Pancreas (tissue), 10 donors: ENCODE measurements at regions not wholly inside any gene's neighbourhood (a gene's known extent, or its start where the extent isn't known, plus 50 kb on each side); places are given as distances from the start of the nearest gene placed in this dataset.

Source experiments
- ATAC-seq, 4 donors: fragments of 200-7000 bp; cut with Tn5 transposase; one replicate each; pipeline versions ENCODE4 v1.8.0 to v1.9.1; 2020; ENCODE audit warnings: mild to moderate bottlenecking in 4 of 4, moderate library complexity in 4 of 4
- DNase-seq, 6 donors: peaks; one replicate each; pipeline ENCODE4 v3.0.0-alpha.2; 2020
- FAIRE-seq: peaks from 2 replicates; lab custom pipeline; 2012; peaks lifted over from hg19 to GRCh38; lab: Jason Lieb, UNC
- H3K27ac ChIP-seq, 4 donors: fragments of 200-600 bp; sonication (generic); 1 replicate in 3 of 4; 2 replicates in 1 of 4; pipeline versions ENCODE4 v1.5.0 to v1.8.0; 2020
- H3K27me3 ChIP-seq, 4 donors: fragments of 200-600 bp; one replicate each; pipeline ENCODE4 v1.8.0; 2021
- H3K36me3 ChIP-seq, 3 donors: fragments of 200-600 bp; sonication (generic) in 1 of 3; one replicate each; pipeline versions ENCODE4 v1.5.0 to v1.8.0; 2020 to 2021
- H3K4me1 ChIP-seq, 3 donors: fragments of 200-600 bp; one replicate each; pipeline ENCODE4 v1.8.0; 2021
- H3K4me3 ChIP-seq, 4 donors: fragments of 200-600 bp; sonication (generic) in 2 of 4; one replicate each; pipeline versions ENCODE4 v1.5.0 to v1.8.0; 2020 to 2021
- H3K9me3 ChIP-seq, 4 donors: fragments of 200-600 bp; one replicate each; pipeline ENCODE4 v1.8.0; 2021
- WGBS, 2 donors: extraction: QIAGEN DNeasy Blood & Tissue Kit; methylation state at CpG; one replicate each; pipeline ENCODE4 v1.1.7; 2013; 5-methylcytosine and 5-hydroxymethylcytosine counted together
- intact Hi-C, 3 donors: fragments of 100-400 bp; cut with DNase I; formaldehyde crosslinking; loops; one replicate each; pipeline versions ENCODE4 v1.11.1 to v1.14.2; 2022
- TF ChIP-seq, protein P1 (sequence below), 4 donors: fragments of 200-600 bp; sonication (generic) in 3 of 4; IDR thresholded peaks; one replicate each; pipeline versions ENCODE4 v1.5.0 to v1.8.0; 2021; ENCODE audit warnings: antibody characterized with exemption in 4 of 4
- donor health status: healthy with polysubstance abuse.
- donor health status: DM: no; HTN: no; CAD: no; lungs with moderate emphysema.
- donor health status: DM: no; HTN: no; CAD: no.
- donor health status: control.
- donor health status: control.
- donor health status: Bipolar disorder and iron deficiency.
- donor health status: DM: yes; HTN: yes; CAD: no.
- donor health status: DM: no; HTN: no; CAD: no.
- donor health status: DM: no; HTN: no; CAD: no.
- donor health status: DM: yes; HTN: yes; CAD: no.

DNA sequence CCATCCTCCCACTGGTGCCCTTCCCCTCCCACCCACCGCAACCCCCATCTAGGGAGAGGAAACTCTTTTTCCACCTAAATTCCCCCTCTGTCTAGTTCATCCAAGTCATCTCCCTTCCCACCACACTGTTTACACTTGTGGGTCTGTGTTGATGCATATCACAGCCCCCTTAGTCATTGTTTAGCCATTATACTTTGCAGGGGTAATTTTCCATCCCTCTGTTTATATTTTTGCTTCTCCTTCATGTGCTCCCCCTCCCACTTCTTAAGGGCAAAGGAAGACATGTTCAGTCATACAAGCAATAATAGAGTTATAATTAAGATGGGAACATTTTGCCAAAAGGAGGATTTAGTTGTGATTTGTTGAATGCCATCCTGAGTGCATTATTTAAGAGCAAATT lies 187.8 kb upstream of the TNP1 start:
- intact Hi-C loops = no loop called here
- no peak overlapping the region for H3K4me3 ChIP-seq
- TF ChIP-seq, protein P1, sequence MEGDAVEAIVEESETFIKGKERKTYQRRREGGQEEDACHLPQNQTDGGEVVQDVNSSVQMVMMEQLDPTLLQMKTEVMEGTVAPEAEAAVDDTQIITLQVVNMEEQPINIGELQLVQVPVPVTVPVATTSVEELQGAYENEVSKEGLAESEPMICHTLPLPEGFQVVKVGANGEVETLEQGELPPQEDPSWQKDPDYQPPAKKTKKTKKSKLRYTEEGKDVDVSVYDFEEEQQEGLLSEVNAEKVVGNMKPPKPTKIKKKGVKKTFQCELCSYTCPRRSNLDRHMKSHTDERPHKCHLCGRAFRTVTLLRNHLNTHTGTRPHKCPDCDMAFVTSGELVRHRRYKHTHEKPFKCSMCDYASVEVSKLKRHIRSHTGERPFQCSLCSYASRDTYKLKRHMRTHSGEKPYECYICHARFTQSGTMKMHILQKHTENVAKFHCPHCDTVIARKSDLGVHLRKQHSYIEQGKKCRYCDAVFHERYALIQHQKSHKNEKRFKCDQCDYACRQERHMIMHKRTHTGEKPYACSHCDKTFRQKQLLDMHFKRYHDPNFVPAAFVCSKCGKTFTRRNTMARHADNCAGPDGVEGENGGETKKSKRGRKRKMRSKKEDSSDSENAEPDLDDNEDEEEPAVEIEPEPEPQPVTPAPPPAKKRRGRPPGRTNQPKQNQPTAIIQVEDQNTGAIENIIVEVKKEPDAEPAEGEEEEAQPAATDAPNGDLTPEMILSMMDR (IDR thresholded peaks at IDR 0.05) = no peak

DNA sequence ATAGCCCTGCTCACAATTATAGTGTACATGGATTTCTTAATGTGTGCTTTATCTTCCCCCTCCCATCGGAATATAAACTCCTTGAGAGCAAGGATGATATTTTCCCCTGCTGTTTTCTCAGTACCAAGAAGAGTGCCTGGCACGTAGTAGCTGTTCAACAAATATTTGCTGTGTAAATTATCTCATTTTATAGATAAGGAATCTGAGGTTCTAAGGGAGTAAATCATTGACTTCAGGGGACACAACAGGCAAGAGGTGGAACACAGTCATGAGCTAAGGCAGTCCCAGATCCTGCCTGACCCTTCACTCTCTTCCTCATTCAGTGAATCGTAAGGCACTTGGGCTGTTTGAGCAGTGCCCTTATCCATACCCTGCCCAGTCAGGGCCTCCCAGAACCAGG lies 187.3 kb upstream of the TNP1 start:
- Histone ChIP-seq H3K36me3 (no peaks in the 10 kb centered on the region), H3K27me3 (peaks cover 0 to 5% (median 0%) of the 10 kb centered on the region in 4 donors), H3K27ac (no peak overlapping the region), H3K9me3 (no peaks in the 10 kb centered on the region), H3K4me1 (no peaks in the 10 kb centered on the region), H3K4me3 (no peak overlapping the region)
- ATAC-seq = peak in 2 of 4 donors; percentile 41 to 76
- intact Hi-C loops = no loop called here
- no peak for DNase-seq
- FAIRE-seq = no peak
- WGBS, 2 donors = 28 to 33% methylated on average over 3 of the region's 3 CpGs
- TF ChIP-seq, protein P1 (IDR thresholded peaks at IDR 0.05) = no peak

More for the DNA sequence above, 187.8 kb upstream of the TNP1 start:
- FAIRE-seq (no peak), DNase-seq (no peak), ATAC-seq (no peak)
- no peak overlapping the region for H3K27ac ChIP-seq
- peaks cover 0 to 3% (median 0%) of the 10 kb centered on the region in 4 donors for H3K27me3 ChIP-seq
- no peaks in the 10 kb centered on the region for H3K9me3 ChIP-seq
- 91 to 96% methylated on average over 1 of the region's 1 CpG for WGBS, 2 donors
- no peaks in the 10 kb centered on the region for H3K4me1 ChIP-seq
- H3K36me3 ChIP-seq = no peaks in the 10 kb centered on the region

DNA sequence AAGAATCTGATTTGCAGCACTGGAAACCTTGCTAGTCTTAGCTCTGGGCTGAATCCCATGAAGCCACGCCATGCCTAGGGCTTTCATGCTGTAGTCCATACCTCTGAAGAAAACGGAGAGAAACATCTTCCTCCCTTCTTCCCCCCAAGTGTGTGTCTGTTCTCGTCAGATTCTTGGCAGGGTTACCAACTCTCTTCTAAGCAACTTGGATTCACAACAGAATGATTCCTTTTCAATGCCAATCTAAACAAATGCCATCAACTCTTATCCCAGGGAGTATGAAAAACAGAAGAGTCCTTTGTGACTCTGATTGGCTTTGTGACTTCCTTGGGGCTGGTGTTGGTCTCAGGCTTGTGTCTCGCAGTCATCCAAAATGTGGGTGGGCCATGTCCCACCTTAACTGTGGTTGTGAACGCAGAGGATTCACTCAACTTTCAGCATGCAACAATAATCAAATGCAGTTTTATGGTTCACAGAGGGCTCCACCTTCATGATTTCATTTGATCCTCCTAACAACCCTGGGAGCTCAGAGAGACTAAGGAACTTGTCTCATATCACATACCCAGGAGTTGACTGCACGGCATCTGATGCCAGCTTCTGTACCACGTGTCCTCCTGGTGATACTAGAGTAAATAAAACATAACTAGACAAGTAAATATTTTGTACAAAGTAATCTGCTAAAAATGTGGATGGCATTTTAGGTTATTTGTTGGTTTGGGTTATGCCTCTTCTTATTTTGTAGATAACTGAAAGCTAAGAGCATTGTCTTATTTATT lies 186.0 kb upstream of the TNP1 start:
- H3K4me3 ChIP-seq = no peak overlapping the region
- no peak for DNase-seq
- no peak for FAIRE-seq
- TF ChIP-seq, protein P1 (IDR thresholded peaks at IDR 0.05) = no peak
- H3K4me1 ChIP-seq = no peaks in the 10 kb centered on the region
- no peak overlapping the region for H3K27ac ChIP-seq
- H3K36me3 ChIP-seq = no peaks in the 10 kb centered on the region
- no peaks in the 10 kb centered on the region for H3K9me3 ChIP-seq
- peak in 1 of 4 donors; percentile 34 for ATAC-seq
- H3K27me3 ChIP-seq = peaks cover 0 to 5% (median 0%) of the 10 kb centered on the region in 4 donors
- WGBS, 2 donors = 68 to 76% methylated on average over 7 of the region's 7 CpGs
- intact Hi-C loops = no loop called here

DNA sequence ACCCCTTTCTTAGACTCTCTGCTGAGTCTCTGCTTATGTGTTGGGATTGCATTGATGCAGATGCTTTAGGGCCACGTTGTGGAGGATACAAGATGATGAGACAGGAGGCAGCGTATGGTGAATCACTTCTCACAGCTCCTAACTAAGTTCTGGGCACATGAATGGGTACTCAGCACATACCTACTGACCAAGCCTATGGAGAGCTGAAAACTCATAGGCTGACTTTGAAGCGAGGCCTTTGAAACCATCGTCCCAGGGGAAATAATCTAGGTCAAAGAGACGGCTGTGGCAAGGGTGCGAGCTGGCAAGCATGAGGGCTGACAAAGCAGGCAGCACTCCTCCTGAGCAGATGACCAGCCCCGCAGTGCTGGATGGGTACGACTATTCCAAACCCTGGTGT lies 180.2 kb upstream of the TNP1 start:
- no peak for DNase-seq
- Histone ChIP-seq H3K27ac (no peak overlapping the region), H3K4me1 (no peaks in the 10 kb centered on the region), H3K9me3 (no peaks in the 10 kb centered on the region), H3K4me3 (no peak overlapping the region), H3K36me3 (no peaks in the 10 kb centered on the region), H3K27me3 (peaks cover 0 to 5% (median 0%) of the 10 kb centered on the region in 4 donors)
- no peak for FAIRE-seq
- no peak for ATAC-seq
- WGBS, 2 donors = 84 to 85% methylated on average over 8 of the region's 8 CpGs
- intact Hi-C loops = no loop called here
- TF ChIP-seq, protein P1 (IDR thresholded peaks at IDR 0.05) = no peak

DNA sequence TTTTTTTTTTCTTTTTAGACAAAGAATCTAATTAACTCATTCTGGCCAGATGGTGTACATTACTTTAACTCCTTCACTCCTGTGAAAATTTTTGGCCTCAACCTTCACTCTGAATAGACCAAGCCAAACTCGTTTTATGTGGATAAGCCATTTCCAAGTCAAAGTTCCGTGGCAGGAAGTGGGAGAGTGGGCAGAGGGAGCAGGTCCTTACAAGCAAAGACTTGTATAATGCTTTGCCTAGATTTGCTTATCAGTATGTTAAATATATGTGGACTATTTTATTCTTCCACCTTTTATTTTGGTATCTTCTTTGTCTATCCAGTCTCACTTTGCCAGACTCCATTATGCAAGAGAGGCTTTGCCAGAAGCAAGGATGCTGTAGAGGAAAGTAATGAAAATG lies 178.1 kb upstream of the TNP1 start:
- WGBS, 2 donors = 54 to 66% methylated on average over 2 of the region's 2 CpGs
- DNase-seq (no peak), FAIRE-seq (no peak), ATAC-seq (no peak)
- no peaks in the 10 kb centered on the region for H3K9me3 ChIP-seq
- no peak overlapping the region for H3K27ac ChIP-seq
- H3K4me1 ChIP-seq = no peaks in the 10 kb centered on the region
- peaks cover 0 to 5% (median 0%) of the 10 kb centered on the region in 4 donors for H3K27me3 ChIP-seq
- TF ChIP-seq, protein P1 (IDR thresholded peaks at IDR 0.05) = no peak
- H3K36me3 ChIP-seq = no peaks in the 10 kb centered on the region
- H3K4me3 ChIP-seq = no peak overlapping the region
- intact Hi-C loops = no loop called here
